OCI-LY7 (cell line): ENCODE measurements at regions not wholly inside any gene's neighbourhood (a gene's known extent, or its start where the extent isn't known, plus 50 kb on each side); places are given as distances from the start of the nearest gene placed in this dataset.

Experiments
- BruUV-seq: library from RNA; stranded (reverse); fragments of 400-500 nt; replicated peaks from 2 replicates; lab custom pipeline; 2021; lab: Mats Ljungman, UMichigan
- CTCF ChIA-PET: fragments of 300-600 bp; sonication (Branson Sonifier 250); formaldehyde crosslinking; loops from one replicate; lab custom pipeline; 2022; ENCODE audit warnings: antibody characterized with exemption; ENCODE audit not compliant: unreplicated experiment; lab: Charles Lee
- POLR2A ChIA-PET: fragments of 300-600 bp; sonication (Branson Sonifier 250); formaldehyde crosslinking; loops from one replicate; lab custom pipeline; 2022; ENCODE audit warnings: antibody characterized with exemption; lab: Charles Lee
- DNase-seq: peaks from one replicate; pipeline ENCODE4 v3.0.0-alpha.2; 2015; ENCODE audit warnings: low spot score
- H2AFZ ChIP-seq: fragments of 200-600 bp; sonication (generic), shearing (Covaris generic); 2 replicates; pipeline ENCODE4 v1.6.1; 2014; ENCODE audit warnings: mild to moderate bottlenecking, antibody characterized with exemption, low read length, moderate library complexity
- H3K27ac ChIP-seq: fragments of 200-600 bp; sonication (generic); 2 replicates; pipeline ENCODE4 v1.5.1; 2014; ENCODE audit warnings: mixed run types, low read depth, mild to moderate bottlenecking, moderate library complexity, low read length, inconsistent platforms; ENCODE audit not compliant: poor library complexity, severe bottlenecking
- H3K36me3 ChIP-seq: fragments of 200-600 bp; sonication (generic); 2 replicates; pipeline ENCODE4 v1.6.1; 2014; ENCODE audit warnings: mild to moderate bottlenecking, antibody characterized with exemption, low read length, moderate library complexity, mixed read lengths; ENCODE audit not compliant: insufficient read depth
- H3K4me1 ChIP-seq: fragments of 200-600 bp; sonication (generic); 2 replicates; pipeline ENCODE4 v1.5.1; 2014; ENCODE audit warnings: mild to moderate bottlenecking, low read length; ENCODE audit not compliant: insufficient read depth, poor library complexity, severe bottlenecking
- H3K4me2 ChIP-seq: fragments of 200-600 bp; sonication (generic); 2 replicates; pipeline ENCODE4 v1.6.1; 2014; ENCODE audit warnings: mild to moderate bottlenecking, low read length
- H3K4me3 ChIP-seq: fragments of 200-600 bp; sonication (generic); 2 replicates; pipeline ENCODE4 v1.5.1; 2014; ENCODE audit warnings: mild to moderate bottlenecking, low read depth, low read length; ENCODE audit not compliant: poor library complexity, severe bottlenecking
- H3K79me2 ChIP-seq: fragments of 200-600 bp; sonication (generic); 2 replicates; pipeline ENCODE4 v1.6.1; 2016; ENCODE audit warnings: low read depth, mild to moderate bottlenecking, low read length, moderate library complexity, mixed read lengths; ENCODE audit not compliant: insufficient read depth
- H3K9me2 ChIP-seq: fragments of 200-600 bp; sonication (generic); 2 replicates; pipeline ENCODE4 v1.6.1; 2016; ENCODE audit warnings: mild to moderate bottlenecking, low read length, mixed read lengths; ENCODE audit not compliant: insufficient read depth
- H3K9me3 ChIP-seq: fragments of 200-600 bp; sonication (generic); 2 replicates; pipeline ENCODE4 v1.6.1; 2014; ENCODE audit warnings: mild to moderate bottlenecking, mixed run types, low read length, mixed read lengths
- H4K20me1 ChIP-seq: fragments of 200-600 bp; sonication (generic); 2 replicates; pipeline ENCODE4 v1.6.1; 2014; ENCODE audit warnings: mild to moderate bottlenecking, antibody characterized with exemption, low read length, moderate library complexity, mixed read lengths; ENCODE audit not compliant: insufficient read depth
- EZH2phosphoT487 ChIP-seq: fragments of 200-600 bp; sonication (generic); IDR thresholded peaks from 2 replicates; pipeline ENCODE4 v1.6.1; 2018; ENCODE audit warnings: low read depth, borderline replicate concordance, mild to moderate bottlenecking, mixed run types, antibody characterized with exemption, low read length, moderate library complexity, mixed read lengths
- intact Hi-C: fragments of 100-400 bp; cut with micrococcal nuclease; formaldehyde crosslinking; loops from one replicate; pipeline ENCODE4 v1.10.0; 2022; ENCODE audit not compliant: unreplicated experiment
- TF ChIP-seq, protein P1 (sequence below): fragments of 200-600 bp; sonication (generic); conservative IDR thresholded peaks from 2 replicates; pipeline ENCODE4 v1.5.1; 2014; ENCODE audit warnings: mild to moderate bottlenecking, antibody characterized with exemption, low read length, moderate library complexity, mixed read lengths

DNA sequence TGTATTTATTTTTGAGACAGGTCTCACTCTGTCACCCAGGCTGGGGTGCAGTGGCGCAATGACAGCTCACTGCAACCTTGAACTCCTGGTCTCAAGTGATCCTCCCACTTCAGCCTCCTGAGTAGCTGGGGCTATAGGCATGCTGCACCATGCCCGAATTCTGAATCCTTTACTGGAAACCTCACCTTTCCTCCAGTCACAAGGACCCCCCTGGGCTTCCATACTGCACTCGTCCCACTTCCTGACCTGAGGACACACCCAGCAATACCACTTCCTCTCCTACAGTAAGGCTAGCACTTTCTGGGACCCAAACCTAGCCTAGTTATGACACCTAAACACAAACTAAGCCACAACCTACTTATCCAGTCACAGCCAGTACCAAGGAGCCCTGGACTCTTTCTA lies 68.2 kb downstream of the FAM217A start:
- Histone ChIP-seq H3K36me3 (peaks cover 42% of the 10 kb centered on the region), H3K9me3 (no peaks in the 10 kb centered on the region), H3K4me1 (peaks cover 17% of the 10 kb centered on the region), H3K4me2 (peak overlapping the region; percentile 35), H4K20me1 (no peaks in the 10 kb centered on the region), H3K9me2 (no peaks in the 10 kb centered on the region), H3K4me3 (no peak overlapping the region), H3K79me2 (peaks cover 72% of the 10 kb centered on the region), H3K27ac (no peak overlapping the region), H2AFZ (no peak overlapping the region)
- POLR2A ChIA-PET: interaction anchor here (0.6 to 3.2 kb wide), 3 partner anchors 10 to 264 kb away, joined by 3 to 12 read pairs (median 5); a partner anchor contains a TSS
- CTCF ChIA-PET: no interaction called here
- no TSS peak for BruUV-seq
- DNase-seq: peak; percentile 24
- intact Hi-C loops: no loop called here
- TF ChIP-seq, protein P1, sequence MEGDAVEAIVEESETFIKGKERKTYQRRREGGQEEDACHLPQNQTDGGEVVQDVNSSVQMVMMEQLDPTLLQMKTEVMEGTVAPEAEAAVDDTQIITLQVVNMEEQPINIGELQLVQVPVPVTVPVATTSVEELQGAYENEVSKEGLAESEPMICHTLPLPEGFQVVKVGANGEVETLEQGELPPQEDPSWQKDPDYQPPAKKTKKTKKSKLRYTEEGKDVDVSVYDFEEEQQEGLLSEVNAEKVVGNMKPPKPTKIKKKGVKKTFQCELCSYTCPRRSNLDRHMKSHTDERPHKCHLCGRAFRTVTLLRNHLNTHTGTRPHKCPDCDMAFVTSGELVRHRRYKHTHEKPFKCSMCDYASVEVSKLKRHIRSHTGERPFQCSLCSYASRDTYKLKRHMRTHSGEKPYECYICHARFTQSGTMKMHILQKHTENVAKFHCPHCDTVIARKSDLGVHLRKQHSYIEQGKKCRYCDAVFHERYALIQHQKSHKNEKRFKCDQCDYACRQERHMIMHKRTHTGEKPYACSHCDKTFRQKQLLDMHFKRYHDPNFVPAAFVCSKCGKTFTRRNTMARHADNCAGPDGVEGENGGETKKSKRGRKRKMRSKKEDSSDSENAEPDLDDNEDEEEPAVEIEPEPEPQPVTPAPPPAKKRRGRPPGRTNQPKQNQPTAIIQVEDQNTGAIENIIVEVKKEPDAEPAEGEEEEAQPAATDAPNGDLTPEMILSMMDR: no peak
- TF ChIP-seq EZH2phosphoT487: no peak

DNA sequence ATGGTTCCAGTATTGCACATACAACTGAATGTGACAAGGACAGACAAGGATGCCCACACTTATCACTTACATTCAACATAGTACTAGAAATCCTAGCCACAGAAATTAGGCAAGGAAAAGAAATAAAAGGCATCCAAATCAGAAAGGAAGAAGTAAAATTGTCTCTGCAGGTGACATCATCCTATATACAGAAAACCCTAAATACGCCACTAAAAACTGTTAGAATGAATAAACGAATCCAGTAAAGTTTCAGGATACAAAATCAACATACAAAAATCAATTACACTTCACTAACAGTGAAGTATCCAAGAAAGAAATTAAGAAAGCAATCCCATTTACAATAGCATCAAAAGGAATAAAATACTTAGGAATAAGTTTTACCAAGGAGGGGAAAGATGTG lies 66.1 kb downstream of the FAM217A start:
- H3K36me3 ChIP-seq: peaks cover 43% of the 10 kb centered on the region
- intact Hi-C loops: no loop called here
- H3K79me2 ChIP-seq: peaks cover 80% of the 10 kb centered on the region
- POLR2A ChIA-PET: interaction anchor here (3.2 kb wide), 1 partner anchor 9 kb away, joined by 12 read pairs; a partner anchor contains a TSS
- H3K27ac ChIP-seq: no peak overlapping the region
- H3K4me3 ChIP-seq: no peak overlapping the region
- H3K4me2 ChIP-seq: no peak overlapping the region
- H3K9me2 ChIP-seq: no peaks in the 10 kb centered on the region
- peaks cover 26% of the 10 kb centered on the region for H3K4me1 ChIP-seq
- H2AFZ ChIP-seq: no peak overlapping the region
- BruUV-seq: no TSS peak
- CTCF ChIA-PET: no interaction called here
- DNase-seq: no peak
- no peak for TF ChIP-seq EZH2phosphoT487
- TF ChIP-seq, protein P1: no peak
- H3K9me3 ChIP-seq: no peaks in the 10 kb centered on the region
- no peaks in the 10 kb centered on the region for H4K20me1 ChIP-seq

DNA sequence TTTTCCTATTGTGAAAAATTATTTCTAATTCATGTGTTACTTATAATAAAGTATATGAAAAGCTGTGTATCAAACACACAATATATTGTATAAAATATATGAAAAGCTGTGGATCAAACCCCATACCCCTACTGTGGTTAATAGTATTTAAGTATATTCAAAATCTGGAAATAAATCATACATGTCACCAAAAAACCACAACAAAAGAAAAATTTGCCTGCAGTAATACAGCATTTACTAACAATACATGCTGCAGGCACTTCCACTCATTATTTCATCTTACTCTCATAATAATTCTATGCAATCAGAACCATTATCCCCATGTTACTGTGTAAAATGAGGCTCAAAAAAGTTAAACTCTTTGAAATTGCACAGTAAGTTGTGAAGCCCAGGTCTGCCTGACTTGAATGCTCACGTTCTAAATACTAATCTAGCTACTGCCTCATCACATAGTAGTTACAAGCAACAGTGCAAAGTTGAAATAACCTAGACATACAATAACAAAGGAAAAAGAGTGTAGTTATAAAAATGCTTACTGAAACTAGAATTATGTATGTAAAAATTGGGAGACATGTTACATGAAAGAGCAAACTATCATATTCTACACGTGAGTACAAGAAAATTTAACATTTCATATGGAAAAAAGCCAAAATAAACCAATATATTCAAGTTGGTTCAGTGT lies 61.7 kb downstream of the FAM217A start:
- CTCF ChIA-PET: no interaction called here
- H3K27ac ChIP-seq: peak overlapping the region; percentile 94
- peak; percentile 35 for DNase-seq
- H3K36me3 ChIP-seq: peaks cover 35% of the 10 kb centered on the region
- H3K79me2 ChIP-seq: peaks cover 81% of the 10 kb centered on the region
- no peaks in the 10 kb centered on the region for H3K9me3 ChIP-seq
- H2AFZ ChIP-seq: peak overlapping the region; percentile 78; the same call in 1 of the 2 replicates
- TF ChIP-seq EZH2phosphoT487: no peak
- TF ChIP-seq, protein P1: no peak
- peaks cover 30% of the 10 kb centered on the region for H3K4me1 ChIP-seq
- no TSS peak for BruUV-seq
- H4K20me1 ChIP-seq: no peaks in the 10 kb centered on the region
- H3K9me2 ChIP-seq: no peaks in the 10 kb centered on the region
- peak overlapping the region; percentile 89 for H3K4me3 ChIP-seq
- POLR2A ChIA-PET: interaction anchor here (0.5 to 2.2 kb wide), 5 partner anchors 9 to 1997 kb away, joined by 3 to 12 read pairs (median 3); partner anchors contain the start of gene ECI2
- peak overlapping the region; percentile 98 for H3K4me2 ChIP-seq
- intact Hi-C loops: no loop called here
